CD4-positive, alpha-beta T cell treated with Interleukin-15 for 1 hour (primary cell): ENCODE measurements at regions not wholly inside any gene's neighbourhood (a gene's known extent, or its start where the extent isn't known, plus 50 kb on each side); places are given as distances from the start of the nearest gene placed in this dataset.

Source experiments
- DNase-seq: peaks from one replicate; pipeline ENCODE4 v3.0.0-alpha.2; 2020

- DNase-seq: no peak
Measured at GRCh38 chr4:13851085-13851940, 223.8 kb upstream of the BOD1L1 start.

DNA sequence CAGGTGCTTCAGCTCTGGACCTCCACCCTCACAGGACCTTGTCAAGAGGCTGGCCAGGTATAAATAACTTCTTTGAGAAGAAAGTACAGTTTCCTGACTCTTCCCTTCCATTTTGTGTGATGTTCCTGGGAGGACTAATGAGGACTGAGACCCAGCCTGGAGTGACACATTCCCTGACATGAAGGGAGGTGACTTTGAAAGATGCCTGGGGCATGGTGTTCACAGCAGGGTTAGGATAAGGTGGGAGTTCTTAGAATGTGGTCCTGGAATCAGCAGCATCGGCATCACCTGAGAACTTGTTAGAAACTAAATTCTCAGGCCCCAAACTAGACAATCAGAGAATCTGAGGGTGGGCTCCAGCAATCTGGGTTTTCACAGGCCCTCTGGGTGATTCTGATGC, 224.9 kb upstream of the BOD1L1 start:
- DNase-seq: no peak

DNA sequence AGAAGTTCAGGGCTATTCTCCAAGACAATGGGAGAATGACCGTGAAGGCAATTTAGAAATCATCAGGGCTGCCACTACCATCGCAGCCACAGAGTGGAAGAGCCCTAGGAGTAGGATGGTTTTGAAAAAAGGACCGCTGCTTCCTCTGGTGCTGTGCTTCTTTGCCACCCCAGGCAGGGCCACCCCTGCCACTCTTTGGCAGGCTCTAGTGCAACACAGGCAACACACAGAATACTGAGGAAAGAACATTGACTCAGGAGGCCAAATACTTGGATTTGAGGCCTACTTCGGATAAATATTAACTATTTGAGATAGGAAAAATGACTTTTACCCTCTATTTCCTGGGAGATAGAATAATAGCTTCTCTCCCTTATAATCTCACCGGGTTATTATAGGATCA, 228.9 kb upstream of the BOD1L1 start:
- DNase-seq: no peak

DNA sequence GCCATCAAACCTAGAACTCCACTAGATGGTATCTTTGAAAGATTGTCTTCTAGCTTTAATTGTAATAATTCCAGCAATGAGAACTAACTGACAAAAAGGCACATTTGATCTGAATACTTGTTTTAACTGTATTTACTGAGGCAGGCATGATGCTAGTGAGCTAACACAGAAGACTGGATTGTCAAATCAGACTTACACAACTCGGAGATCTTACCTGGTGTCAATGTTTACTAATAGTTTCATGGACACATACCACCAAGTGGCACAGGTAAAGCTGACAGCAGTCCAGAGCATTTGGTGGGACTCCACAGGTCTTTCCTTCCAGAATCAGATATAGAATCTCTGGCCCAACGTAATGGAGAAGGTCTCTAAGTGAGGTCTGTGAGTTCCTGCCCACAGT, 229.9 kb upstream of the BOD1L1 start:
- no peak for DNase-seq

- DNase-seq: no peak
Measured at GRCh38 chr4:13857800-13858199, 230.3 kb upstream of the BOD1L1 start.

GRCh38 chr4:13859423-13859822, 231.9 kb upstream of the BOD1L1 start:
- no peak for DNase-seq

GRCh38 chr4:13860126-13860525, 232.6 kb upstream of the BOD1L1 start:
- no peak for DNase-seq

- no peak for DNase-seq
Measured at GRCh38 chr4:13865871-13866669, 238.5 kb upstream of the BOD1L1 start.

- DNase-seq: no peak
Measured at GRCh38 chr4:13866881-13867280, 239.4 kb upstream of the BOD1L1 start.

GRCh38 chr4:13872155-13872554, 244.6 kb upstream of the BOD1L1 start:
- no peak for DNase-seq

GRCh38 chr4:13872955-13873354, 245.4 kb upstream of the BOD1L1 start:
- DNase-seq: no peak

GRCh38 chr4:13875181-13875580, 247.7 kb upstream of the BOD1L1 start:
- no peak for DNase-seq

DNA sequence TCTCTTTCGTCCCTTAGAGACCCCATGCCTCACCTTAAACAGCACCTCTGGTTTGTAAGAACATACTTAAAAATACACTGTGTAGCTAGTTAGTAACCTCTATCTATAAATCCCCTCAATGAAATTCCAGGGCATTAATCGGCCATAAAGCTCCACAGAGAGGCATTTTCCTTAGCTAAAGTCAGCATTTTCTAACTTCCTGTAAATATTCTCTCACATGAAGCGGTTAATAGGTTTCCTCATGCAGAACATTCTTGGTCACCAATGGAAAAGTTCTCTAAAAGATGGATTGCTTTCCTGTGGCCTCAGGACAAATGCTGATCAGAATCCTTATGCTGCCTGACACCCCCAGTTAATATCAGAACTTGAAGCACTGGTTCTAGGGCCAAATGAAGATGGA, 248.6 kb upstream of the BOD1L1 start:
- no peak for DNase-seq

- no peak for DNase-seq
Measured at GRCh38 chr4:13876940-13877339, 249.4 kb upstream of the BOD1L1 start.

DNA sequence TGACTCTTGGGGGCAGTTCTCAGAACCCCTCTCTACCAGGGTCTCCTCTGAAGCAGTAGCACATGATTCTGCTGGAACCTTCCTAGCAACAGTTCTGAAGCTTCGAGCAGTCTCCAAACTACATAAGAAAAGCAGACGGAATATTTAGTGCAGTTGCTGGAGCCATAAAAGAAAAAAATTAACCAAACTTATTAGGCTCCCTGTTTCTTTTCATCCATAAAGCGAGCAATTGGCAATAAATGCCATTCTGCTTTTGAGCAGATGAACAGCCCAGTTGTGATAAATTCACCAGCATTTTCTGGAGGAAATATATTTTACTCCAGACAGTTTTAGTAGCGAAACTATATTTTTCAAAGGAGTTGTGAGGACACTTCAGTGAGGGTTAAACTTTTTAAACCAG, 250.1 kb upstream of the BOD1L1 start:
- no peak for DNase-seq

- no peak for DNase-seq
Measured at GRCh38 chr4:13881892-13882291, 254.4 kb upstream of the BOD1L1 start.

- DNase-seq: no peak
Measured at GRCh38 chr4:13887010-13887409, 259.5 kb upstream of the BOD1L1 start.

DNA sequence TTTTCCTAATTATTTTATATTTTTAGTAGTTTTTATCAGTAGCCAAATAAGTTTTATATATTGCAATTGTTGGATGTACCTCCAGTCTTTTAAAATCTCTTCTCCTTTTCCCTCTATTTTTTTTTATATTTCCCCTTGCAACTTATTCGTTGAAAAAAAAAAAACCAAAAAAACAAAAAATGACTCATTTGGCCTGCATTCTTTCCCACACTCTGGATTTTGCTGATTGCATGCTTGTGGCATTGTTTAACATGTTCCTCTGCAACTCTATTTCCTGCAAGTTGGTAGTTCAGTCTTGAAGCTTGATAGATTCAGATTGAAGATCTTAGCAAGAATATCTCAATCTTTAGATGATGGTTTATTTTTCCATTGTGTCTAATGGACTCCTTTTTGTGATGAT, 260.6 kb upstream of the BOD1L1 start:
- DNase-seq: no peak

DNA sequence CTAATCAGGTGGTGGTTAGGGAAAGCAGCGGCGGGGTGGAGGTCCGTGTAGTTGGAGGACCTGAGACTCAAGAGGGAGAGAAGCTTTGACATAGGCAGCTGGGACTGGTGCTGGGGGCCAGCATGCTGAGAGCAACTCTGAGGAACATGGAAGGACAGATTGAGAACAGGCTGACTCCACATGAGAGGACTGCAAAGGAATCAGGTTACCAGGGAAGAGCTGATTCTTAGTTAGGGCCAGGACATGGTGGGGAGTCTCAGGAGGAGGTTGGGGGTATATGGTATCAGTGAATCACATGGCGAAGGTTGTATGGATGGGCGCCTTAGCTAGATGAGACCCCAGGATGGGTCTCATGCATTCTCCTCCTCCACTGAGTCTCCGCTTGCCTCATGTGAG, 264.0 kb upstream of the BOD1L1 start:
- DNase-seq: no peak

GRCh38 chr4:13892739-13893105, 265.2 kb upstream of the BOD1L1 start:
- no peak for DNase-seq

DNA sequence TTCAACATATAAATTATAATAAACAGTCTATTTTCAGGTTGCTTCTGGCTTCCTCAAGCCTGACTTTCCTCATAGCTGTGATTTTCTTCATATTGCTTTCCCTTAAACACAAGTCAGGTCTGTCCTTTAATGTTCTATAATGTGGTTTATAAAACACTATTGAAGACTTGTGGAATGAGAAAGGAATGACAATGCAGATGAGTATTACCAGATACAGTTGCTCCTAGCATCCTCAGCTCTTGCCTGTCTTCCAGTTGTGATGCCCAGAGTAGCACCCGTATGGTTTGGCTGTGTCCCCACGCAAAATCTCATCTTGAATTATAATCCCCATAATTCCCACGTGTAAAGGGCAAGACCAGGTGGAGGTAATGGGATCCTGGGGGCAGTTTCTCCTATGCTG, 265.7 kb upstream of the BOD1L1 start:
- no peak for DNase-seq

GRCh38 chr4:13893987-13894386, 266.5 kb upstream of the BOD1L1 start:
- DNase-seq: no peak

DNA sequence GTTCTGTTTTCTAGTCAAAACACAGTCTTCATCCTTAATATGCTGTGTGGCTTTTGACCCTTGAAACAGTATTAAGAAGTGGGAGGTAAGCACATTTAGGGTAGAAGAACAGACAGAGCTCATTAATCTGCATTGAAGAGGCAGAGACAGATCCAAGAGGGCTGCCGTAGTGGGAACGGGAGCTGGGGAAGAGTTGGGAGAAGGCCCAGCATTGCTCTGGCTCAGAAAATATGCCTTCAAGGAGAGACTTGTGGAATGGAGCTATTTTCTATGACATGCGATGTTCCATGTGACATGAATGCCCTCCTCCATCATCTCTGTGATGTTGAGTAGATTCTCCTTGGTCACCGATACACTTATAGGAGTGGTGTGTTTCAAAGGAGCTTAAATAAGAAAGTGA, 273.3 kb upstream of the BOD1L1 start:
- no peak for DNase-seq

- DNase-seq: no peak
Measured at GRCh38 chr4:13902146-13902545, 274.6 kb upstream of the BOD1L1 start.
